GM18502 (cell line): ENCODE measurements at regions not wholly inside any gene's neighbourhood (a gene's known extent, or its start where the extent isn't known, plus 50 kb on each side); places are given as distances from the start of the nearest gene placed in this dataset.

Experiments used
- ATAC-seq: cut with Tn5 transposase; IDR thresholded peaks from one replicate; pipeline ENCODE4 v1.9.1; 2021; ENCODE audit warnings: mild to moderate bottlenecking; ENCODE audit not compliant: unreplicated experiment, poor library complexity

DNA sequence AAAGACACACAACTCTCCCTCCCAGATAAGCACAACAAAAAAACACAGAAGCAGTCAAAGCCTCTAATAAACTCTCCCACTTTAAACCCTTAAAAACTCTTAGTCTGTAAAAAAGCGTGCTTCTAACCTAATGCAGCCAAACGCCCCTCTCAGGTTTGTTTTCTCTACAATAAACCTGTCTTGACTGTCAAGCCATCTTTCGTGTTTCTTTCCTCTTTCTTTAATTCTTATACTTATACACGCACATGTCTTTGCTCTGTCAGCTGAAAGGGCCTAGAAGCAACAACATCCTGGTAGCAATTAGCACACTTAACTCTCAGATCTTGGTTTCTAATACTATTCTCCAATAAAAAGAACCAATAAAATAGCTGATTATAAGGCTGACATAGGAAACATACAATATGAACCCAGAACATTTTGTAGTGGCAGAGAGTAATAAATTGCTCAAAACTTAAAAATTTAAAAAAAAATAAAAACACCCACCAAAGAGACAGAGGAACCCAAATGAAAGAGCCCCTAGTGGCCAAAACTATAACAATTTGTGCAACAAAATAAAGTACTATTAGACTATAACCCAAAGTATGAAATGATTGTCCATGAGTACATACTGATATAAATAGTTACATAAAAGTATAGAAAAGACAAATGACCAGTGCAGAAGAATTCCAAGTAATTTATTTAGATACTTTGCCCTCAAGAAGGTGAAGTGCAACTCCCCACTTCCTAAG, 440.4 kb upstream of the ADGRL3 start:
- no peak for ATAC-seq

- ATAC-seq, result no peak
Measured at GRCh38 chr4:60780874-60781273, 419.3 kb upstream of the ADGRL3 start.

- ATAC-seq, result no peak
Measured at GRCh38 chr4:60790608-60791007, 409.5 kb upstream of the ADGRL3 start.

DNA sequence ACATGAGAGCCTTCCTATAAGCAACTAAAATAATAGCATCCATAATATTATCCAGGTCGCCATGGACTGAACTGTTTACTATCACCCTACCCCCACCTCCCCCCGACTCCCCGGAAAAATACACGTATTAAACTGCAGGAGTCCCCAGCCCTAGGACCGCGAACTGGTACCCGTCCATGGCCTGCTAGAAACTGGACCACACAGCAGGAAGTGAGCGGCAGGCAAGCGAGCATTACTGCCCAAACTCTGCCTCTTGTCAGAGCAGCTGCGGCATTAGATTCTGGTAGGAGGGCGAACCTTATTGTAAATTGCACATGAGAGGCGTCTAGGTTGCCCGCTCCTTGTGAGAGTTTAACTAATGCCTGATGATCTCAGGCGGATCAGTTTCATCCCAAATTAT, 405.8 kb upstream of the ADGRL3 start:
- no peak for ATAC-seq

DNA sequence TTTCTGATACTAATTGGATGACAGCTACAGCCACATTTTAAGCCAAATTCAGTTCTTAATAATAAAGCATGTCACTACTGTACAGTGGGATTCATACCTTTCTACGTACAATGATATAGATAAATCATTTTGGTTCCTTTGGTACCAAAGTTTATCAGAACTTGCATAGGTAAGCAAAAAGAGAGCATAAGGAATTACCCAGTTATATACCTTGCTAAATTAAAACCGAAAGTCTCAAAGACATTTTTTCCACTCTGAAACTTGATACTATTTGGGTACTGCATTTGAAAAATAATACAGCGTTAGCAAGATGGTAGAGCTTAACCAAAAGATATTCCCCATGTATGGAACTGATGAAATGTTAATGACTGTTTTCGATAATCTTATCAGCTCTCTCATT, 400.9 kb upstream of the ADGRL3 start:
- ATAC-seq, result no peak

DNA sequence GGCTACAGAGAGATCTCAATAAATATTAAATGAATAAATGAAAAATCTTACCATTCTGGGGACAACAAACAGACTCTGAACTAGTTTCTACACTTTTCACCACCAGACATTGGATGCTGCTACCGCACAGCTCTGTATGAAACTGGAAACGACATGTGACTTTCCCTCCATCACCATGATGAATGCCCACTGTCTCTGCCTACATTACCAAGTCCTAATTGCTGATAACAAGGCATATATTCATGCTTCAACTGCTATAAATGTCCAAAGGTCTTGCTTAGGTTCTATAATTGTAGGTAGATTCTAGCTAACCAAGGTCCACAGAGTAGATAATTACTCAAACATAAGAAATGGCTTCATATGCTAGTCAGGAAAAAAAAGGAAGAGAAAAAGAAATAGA, 399.4 kb upstream of the ADGRL3 start:
- no peak for ATAC-seq

GRCh38 chr4:60805500-60806313, 394.4 kb upstream of the ADGRL3 start:
- ATAC-seq, result no peak

DNA sequence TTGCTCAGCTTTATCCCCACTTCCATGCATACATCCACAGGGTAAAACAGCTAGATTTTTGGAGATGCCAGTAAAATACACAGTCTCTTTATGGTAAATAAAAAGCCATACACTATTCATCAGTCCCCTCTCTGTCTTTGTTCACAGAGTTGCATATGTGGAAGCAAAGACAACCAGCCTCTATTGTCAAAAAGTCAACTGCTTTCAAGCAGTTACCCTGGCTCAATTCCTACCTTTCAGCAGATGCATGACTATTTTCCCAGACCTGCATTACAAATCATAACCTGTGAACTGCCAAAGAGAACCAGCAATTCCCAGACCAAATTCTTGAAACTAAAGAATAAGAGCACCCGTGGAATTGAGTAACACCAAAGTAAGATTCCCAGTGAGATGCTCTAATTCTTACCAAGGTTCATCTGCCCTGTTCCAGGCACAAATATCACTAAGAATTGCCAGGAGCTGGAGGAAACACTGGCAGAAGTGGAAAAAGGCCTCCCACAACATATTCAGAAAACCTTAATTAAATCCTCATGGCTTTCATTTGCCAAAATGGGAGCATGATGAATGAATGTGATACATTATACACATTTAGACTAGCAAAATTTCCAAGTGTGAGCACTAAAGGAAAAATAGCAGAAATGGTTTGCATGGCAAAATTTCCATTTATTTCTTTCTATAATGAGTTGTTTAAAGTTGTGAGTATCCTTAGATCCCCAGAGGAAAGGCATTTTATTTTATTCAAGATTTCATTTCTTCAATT, 391.2 kb upstream of the ADGRL3 start:
- ATAC-seq, result no peak

DNA sequence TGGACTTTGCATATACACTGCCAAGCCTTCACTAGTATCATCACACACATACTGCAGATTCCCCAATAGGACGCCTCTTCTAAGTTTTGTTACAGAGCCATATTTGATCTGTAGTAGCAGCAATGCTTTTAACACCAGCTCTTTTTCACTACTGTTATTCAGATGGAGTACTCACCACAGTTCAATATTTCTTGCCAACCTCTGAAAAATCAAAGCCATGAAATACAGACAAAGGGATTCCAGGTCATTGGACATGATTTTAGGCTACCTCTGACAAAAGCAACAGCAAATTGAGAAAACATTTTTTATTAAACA, 390.7 kb upstream of the ADGRL3 start:
- ATAC-seq, result no peak

DNA sequence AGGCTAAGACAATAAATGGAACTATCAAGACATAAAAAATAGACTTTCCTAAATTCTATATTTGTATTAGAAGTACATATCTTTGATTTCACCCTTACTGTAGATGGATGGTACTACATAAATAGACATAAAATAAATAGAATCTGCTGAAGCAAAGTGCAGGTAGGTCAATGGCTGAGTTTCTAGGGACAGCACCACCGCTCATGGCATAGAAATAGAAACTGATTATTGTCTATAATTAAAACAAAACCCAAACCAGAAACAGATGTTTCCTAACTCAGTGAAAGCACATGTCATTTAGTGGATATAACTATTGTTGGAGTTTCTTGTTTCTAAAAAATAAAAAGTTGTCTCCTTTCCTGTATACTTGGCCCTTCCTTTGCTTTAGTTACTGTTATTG, 387.3 kb upstream of the ADGRL3 start:
- no peak for ATAC-seq

DNA sequence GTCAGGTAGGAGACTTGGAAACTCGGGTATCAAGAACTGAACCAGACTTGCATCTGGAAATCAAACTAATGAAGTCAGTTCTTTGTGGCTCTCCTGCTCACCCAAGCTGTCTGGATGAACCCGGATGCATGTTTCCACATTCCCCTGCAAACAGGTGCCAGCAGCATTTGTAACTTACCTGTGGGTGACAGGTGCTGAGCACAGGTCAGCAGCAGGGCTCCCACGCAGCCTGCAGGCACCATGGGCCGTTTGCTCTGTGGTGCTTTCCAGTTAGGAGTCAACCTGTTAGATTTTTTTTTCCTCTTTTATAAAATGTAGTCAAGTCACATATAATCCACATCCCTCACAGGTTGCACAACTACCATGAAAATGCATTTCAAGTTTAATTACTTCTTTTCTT, 385.6 kb upstream of the ADGRL3 start:
- ATAC-seq, result no peak

DNA sequence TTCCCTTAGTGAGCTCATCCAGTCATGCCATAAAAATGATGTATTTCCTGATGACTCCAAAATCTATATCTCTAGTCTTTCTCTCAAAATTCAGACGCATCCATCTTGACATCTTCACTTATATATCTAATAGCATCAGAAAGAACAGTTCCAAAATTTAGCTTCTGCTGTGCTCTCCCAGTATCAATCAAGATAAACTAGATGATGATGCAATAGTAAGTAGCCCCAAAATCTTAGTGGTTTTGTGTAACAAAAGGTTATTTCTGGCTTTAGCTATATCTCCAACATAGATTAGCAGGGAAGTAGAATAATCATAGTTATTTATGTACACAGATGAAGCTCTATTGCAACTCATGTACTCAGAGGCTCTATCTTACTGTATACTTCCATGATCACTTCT, 382.5 kb upstream of the ADGRL3 start:
- no peak for ATAC-seq

DNA sequence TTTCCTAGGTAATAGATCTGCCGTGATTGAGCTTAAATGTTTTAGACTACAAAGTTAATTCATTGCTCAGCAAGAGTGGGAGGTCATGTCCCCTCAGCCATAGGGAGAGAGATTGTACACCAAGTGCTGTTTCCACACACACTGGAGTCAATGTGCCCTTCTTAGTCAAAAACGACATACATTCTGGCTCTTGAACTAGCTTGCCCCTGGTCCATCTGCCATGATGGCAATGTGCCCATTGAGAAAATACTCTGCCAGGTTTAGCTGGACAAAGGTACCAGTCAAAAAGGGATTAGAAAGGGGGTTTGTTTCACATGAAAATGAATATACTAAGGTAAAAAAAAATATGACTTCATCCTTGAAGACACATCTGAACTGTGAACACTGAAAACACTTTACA, 377.1 kb upstream of the ADGRL3 start:
- no peak for ATAC-seq

- ATAC-seq, result no peak
Measured at GRCh38 chr4:60840020-60840419, 360.1 kb upstream of the ADGRL3 start.

DNA sequence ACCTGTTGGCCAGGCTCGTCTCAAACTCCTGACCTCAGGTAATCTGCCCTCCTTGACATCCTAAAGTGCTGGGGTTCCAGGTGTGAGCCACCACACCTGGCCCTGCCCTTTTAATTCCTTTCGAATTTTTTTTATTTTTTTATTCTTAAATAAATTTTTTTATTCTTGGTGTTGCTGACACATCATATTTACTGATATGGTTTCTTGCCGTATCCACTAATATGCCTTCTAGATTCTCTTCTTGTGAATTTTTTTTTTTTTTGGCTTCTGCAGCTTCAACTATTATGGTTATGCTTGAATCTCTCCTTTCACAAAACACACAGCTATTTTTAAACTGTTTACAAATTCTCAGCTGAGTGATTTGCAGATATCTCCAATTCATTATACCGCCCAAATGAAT, 353.4 kb upstream of the ADGRL3 start:
- no peak for ATAC-seq

DNA sequence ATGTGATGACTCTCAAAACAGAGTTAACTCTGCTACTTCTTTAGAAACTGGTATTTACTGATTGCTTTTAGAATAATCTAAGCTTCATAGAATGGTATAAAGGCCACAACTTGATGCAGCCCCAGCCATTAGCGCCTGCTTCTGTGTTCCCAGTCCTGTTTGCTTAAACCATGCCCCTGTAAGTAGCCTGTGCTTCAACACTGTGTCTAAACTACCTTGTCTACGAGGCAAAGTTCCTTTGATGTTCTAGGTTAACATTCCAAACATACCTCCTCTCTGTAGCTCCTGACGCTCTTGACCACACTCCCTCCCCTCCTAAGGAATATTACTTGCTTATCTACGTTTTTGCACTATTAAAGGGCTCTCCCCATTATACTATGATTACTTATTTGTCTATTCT, 352.5 kb upstream of the ADGRL3 start:
- ATAC-seq, result no peak

- no peak for ATAC-seq
Measured at GRCh38 chr4:60857130-60857753, 342.9 kb upstream of the ADGRL3 start.

- no peak for ATAC-seq
Measured at GRCh38 chr4:60863442-60863841, 336.7 kb upstream of the ADGRL3 start.

GRCh38 chr4:60865273-60865672, 334.9 kb upstream of the ADGRL3 start:
- ATAC-seq, result no peak

DNA sequence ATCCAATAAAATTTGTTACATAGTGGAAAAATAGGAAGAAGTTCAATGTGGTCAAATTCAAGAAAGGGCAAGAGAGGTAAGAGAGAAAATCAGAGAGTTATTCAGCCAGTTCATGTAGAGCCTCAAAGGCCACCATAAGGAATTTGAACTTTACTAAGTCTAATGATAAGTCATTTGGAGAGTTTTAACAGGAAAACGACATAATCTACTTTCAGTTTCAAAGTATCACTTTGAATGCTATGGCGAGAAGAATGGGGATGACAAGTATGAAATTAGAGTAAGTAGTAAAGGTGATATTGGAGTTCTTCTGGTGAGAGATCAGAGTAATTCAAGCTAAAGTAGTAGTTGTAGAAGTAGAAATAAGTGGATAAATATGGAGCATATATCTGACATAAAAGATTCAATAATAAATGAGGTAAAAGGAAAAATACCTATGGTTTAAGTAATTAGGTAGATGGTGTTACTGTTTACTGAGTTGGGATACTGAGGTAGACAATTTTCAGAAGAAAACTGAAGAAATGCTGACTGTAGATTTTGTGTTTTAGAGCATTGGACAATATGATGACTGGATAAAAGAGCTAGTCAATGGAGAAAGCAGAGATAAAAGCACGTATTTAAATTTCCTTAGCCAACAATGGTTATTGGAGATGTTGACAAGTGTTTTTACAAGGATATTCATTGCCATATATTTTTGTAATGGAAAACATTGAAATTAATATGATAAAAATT, 331.7 kb upstream of the ADGRL3 start:
- no peak for ATAC-seq
